ENCODE measurements at regions not wholly inside any gene's neighbourhood (a gene's known extent, or its start where the extent isn't known, plus 50 kb on each side); places are given as distances from the start of the nearest gene placed in this dataset.

DNA sequence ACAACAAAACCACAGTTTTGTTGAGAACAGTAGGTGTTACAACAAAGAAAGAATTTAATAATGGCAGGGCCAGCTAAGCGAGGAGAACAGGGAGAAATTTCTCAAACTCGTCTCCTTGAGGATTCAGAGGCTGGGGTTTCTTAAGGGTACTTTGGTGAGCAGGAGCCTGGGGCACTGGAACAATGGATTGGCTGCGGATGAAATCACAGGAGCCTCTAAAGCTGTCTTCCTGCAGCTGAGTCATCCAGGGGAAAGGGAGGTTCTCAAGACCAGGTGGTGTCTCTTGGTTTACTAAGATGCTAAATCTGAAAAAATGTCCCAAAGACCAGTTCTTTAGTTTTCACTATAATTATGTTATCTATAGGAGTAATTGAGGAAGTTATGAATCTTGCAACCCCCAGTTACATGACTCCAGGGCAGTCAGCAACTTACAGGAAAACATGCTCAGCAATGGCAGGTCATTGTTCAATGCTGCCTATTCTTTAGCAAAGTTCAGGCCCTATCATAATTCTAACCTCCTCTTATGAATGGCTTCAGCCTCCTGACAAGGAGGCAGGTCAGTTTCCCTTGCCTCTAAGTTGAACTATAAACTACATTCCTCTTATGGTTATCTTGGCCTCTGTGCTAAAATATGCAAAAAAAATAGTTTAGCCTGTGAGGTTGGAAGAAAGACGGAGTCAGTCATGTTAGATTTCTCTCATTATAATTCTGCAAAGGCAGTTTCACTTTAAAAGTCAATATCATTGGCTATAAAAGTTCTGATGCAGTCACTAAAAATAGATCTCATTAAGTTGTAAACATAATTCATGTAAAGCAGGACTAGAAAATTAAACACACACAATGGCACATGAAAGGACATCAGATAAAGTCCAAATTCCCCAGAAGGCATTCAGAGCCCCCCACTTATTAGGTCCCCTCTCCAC lies 63.3 kb upstream of the CKS2 start:
- TF ChIP-seq CTCF (IDR thresholded peaks at IDR 0.05) (no peak), POLR2A (IDR thresholded peaks at IDR 0.05) (no peak)
